Esophagus (tissue), 2 donors: ENCODE measurements at regions not wholly inside any gene's neighbourhood (a gene's known extent, or its start where the extent isn't known, plus 50 kb on each side); places are given as distances from the start of the nearest gene placed in this dataset.

Experiments used
- H3K27ac ChIP-seq, 2 donors: one replicate each; pipeline ENCODE4 v1.5.1; 2013; ENCODE audit warnings: low read depth in 2 of 2, mild to moderate bottlenecking in 2 of 2, inconsistent platforms in 1 of 2, low read length in 1 of 2, moderate library complexity in 1 of 2
- H3K27me3 ChIP-seq, 2 donors: one replicate each; pipeline ENCODE4 v1.6.1; 2013; ENCODE audit warnings: low read length in 2 of 2, control low read depth in 1 of 2, mild to moderate bottlenecking in 1 of 2; ENCODE audit not compliant: insufficient read depth in 2 of 2, control insufficient read depth in 1 of 2
- H3K36me3 ChIP-seq, 2 donors: one replicate each; pipeline ENCODE4 v1.6.1; 2013; ENCODE audit warnings: low read length in 1 of 2; ENCODE audit not compliant: control insufficient read depth in 2 of 2, insufficient read depth in 2 of 2
- H3K4me1 ChIP-seq, 2 donors: one replicate each; pipeline ENCODE4 v1.6.1; 2013; ENCODE audit warnings: low read length in 1 of 2; ENCODE audit not compliant: control insufficient read depth in 2 of 2, insufficient read depth in 2 of 2
- H3K4me3 ChIP-seq, 2 donors: one replicate each; pipeline ENCODE4 v1.5.1; 2013; ENCODE audit warnings: low read length in 2 of 2, mild to moderate bottlenecking in 2 of 2, low read depth in 1 of 2, moderate library complexity in 1 of 2
- H3K9me3 ChIP-seq, 2 donors: one replicate each; pipeline ENCODE4 v1.6.1; 2013; ENCODE audit warnings: mild to moderate bottlenecking in 2 of 2, low read depth in 1 of 2, low read length in 1 of 2, moderate library complexity in 1 of 2; ENCODE audit not compliant: control insufficient read depth in 2 of 2, insufficient read depth in 1 of 2
- WGBS, 2 donors: extraction: QIAGEN DNeasy Blood & Tissue Kit; methylation state at CpG; one replicate each; pipeline ENCODE4 v1.1.7; 2013; 5-methylcytosine and 5-hydroxymethylcytosine counted together
- donor health status: healthy with polysubstance abuse.
- donor health status: Bipolar disorder and iron deficiency.

GRCh38 chr20:23235173-23236027 lies 115.2 kb upstream of the NXT1 start:
- Histone ChIP-seq H3K36me3 (no peaks in the 10 kb centered on the region), H3K4me3 (no peak overlapping the region), H3K27me3 (no peaks in the 10 kb centered on the region), H3K9me3 (peaks cover 0 to 3% of the 10 kb centered on the region in 2 donors), H3K4me1 (no peaks in the 10 kb centered on the region), H3K27ac (no peak overlapping the region)
- WGBS, 2 donors = 39 to 43% methylated on average over 9 of the region's 9 CpGs

- Histone ChIP-seq H3K27ac (no peak overlapping the region), H3K4me1 (no peaks in the 10 kb centered on the region)
- 70 to 73% methylated on average over 3 of the region's 3 CpGs for WGBS, 2 donors
These were observed 116.1 kb upstream of the NXT1 start for GRCh38 chr20:23234311-23235078.

DNA sequence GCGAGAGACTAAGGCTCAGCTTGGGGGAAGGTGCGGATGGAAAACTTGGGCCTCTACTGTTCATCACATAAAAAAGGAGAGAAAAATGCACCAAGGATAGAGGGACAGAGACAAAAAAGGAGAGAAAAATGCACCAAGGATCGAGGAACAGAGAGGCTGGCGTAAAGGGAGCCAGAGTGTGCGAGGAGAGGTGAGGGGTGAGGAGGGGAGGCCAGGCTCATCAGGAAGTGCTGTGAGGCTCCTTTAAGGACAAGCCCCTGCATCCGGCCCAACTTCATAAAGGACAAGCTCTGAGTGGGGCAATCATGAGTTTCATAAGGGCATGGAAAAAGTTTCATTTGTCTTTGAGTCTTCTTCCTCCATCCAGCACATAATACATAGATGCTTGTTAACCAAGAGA lies 117.2 kb upstream of the NXT1 start:
- Histone ChIP-seq H3K27me3 (no peaks in the 10 kb centered on the region), H3K4me3 (no peak overlapping the region), H3K27ac (no peak overlapping the region), H3K36me3 (no peaks in the 10 kb centered on the region), H3K9me3 (peaks cover 0 to 3% of the 10 kb centered on the region in 2 donors), H3K4me1 (no peaks in the 10 kb centered on the region)
- 94 to 95% methylated on average over 6 of the region's 6 CpGs for WGBS, 2 donors

More at GRCh38 chr20:23234311-23235078, 116.1 kb upstream of the NXT1 start:
- H3K4me3 ChIP-seq = no peak overlapping the region
- H3K27me3 ChIP-seq = no peaks in the 10 kb centered on the region
- H3K36me3 ChIP-seq = no peaks in the 10 kb centered on the region
- peaks cover 0 to 3% of the 10 kb centered on the region in 2 donors for H3K9me3 ChIP-seq

- H3K27ac ChIP-seq = no peak overlapping the region
- H3K9me3 ChIP-seq = peaks cover 0 to 3% of the 10 kb centered on the region in 2 donors
- WGBS, 2 donors = 76 to 89% methylated on average over 11 of the region's 11 CpGs
- no peaks in the 10 kb centered on the region for H3K36me3 ChIP-seq
- H3K27me3 ChIP-seq = no peaks in the 10 kb centered on the region
- H3K4me3 ChIP-seq = no peak overlapping the region
- H3K4me1 ChIP-seq = no peaks in the 10 kb centered on the region
These were observed 117.8 kb upstream of the NXT1 start for GRCh38 chr20:23232679-23233308.

DNA sequence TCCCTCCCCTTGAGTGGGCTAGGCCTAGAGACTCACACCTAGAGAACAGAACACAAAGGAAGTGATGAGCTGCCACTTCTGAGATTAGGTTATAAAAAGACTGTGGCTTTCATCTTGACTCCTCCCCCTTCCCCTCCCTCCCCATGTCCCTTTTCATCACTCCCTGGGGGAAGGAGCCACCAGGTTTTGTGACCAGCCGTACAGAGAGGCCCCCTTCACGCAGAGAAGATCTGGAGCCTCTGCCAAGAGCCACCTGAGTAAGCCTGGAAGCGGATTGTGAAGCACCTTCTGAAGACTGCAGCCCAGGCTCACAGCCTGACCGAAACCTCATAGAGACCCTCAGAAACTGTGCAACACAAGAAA lies 118.4 kb upstream of the NXT1 start:
- no peaks in the 10 kb centered on the region for H3K36me3 ChIP-seq
- no peak overlapping the region for H3K4me3 ChIP-seq
- peaks cover 0 to 3% of the 10 kb centered on the region in 2 donors for H3K9me3 ChIP-seq
- H3K4me1 ChIP-seq = no peaks in the 10 kb centered on the region
- no peak overlapping the region for H3K27ac ChIP-seq
- WGBS, 2 donors = 83 to 98% methylated on average over 4 of the region's 4 CpGs
- H3K27me3 ChIP-seq = no peaks in the 10 kb centered on the region

GRCh38 chr20:23231561-23232218 lies 118.9 kb upstream of the NXT1 start:
- Histone ChIP-seq H3K36me3 (no peaks in the 10 kb centered on the region), H3K4me1 (no peaks in the 10 kb centered on the region), H3K9me3 (peaks cover 0 to 3% of the 10 kb centered on the region in 2 donors), H3K27ac (no peak overlapping the region), H3K27me3 (no peaks in the 10 kb centered on the region), H3K4me3 (no peak overlapping the region)
- WGBS, 2 donors = 82 to 92% methylated on average over 6 of the region's 6 CpGs

GRCh38 chr20:23230766-23231385 lies 119.7 kb upstream of the NXT1 start:
- Histone ChIP-seq H3K9me3 (peaks cover 0 to 3% of the 10 kb centered on the region in 2 donors), H3K27ac (no peak overlapping the region), H3K4me3 (no peak overlapping the region), H3K4me1 (no peaks in the 10 kb centered on the region), H3K36me3 (no peaks in the 10 kb centered on the region), H3K27me3 (no peaks in the 10 kb centered on the region)
- WGBS, 2 donors = 77 to 79% methylated on average over 14 to 16 of the region's 16 CpGs

DNA sequence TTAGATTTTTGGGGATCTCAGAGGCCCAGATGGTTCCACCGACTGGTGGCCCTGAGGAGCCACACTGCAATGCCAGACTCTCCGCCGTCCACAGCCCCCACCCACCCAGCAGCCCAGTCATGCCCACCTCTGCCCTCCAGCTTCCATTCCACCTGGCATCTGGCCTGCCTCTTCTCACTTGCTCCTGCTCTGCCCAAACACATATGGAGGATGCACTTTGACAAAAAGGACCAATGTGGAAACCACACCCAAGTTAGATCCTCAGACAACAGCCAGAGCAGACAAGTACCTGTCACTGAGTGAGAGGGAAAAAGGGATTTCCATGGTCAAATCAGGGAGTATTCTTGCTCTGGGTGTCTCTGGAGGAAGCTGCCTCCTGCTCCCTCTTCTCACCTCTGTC lies 120.6 kb upstream of the NXT1 start:
- no peaks in the 10 kb centered on the region for H3K36me3 ChIP-seq
- WGBS, 2 donors = 79 to 80% methylated on average over 3 of the region's 3 CpGs
- peaks cover 0 to 3% of the 10 kb centered on the region in 2 donors for H3K9me3 ChIP-seq

GRCh38 chr20:23228912-23229311 lies 121.7 kb upstream of the NXT1 start:
- no peak overlapping the region for H3K27ac ChIP-seq
- H3K9me3 ChIP-seq = peaks cover 0 to 2% of the 10 kb centered on the region in 2 donors
- H3K4me3 ChIP-seq = no peak overlapping the region
- no peaks in the 10 kb centered on the region for H3K27me3 ChIP-seq
- WGBS, 2 donors = 47 to 48% methylated on average over 3 of the region's 3 CpGs
- H3K36me3 ChIP-seq = no peaks in the 10 kb centered on the region
- no peaks in the 10 kb centered on the region for H3K4me1 ChIP-seq

More for the DNA sequence above, 120.6 kb upstream of the NXT1 start:
- Histone ChIP-seq H3K27ac (no peak overlapping the region), H3K4me3 (no peak overlapping the region), H3K4me1 (no peaks in the 10 kb centered on the region), H3K27me3 (no peaks in the 10 kb centered on the region)
